ENCODE measurements at regions not wholly inside any gene's neighbourhood (a gene's known extent, or its start where the extent isn't known, plus 50 kb on each side); places are given as distances from the start of the nearest gene placed in this dataset.

GRCh38 chr3:76044601-76045600 is 259.6 kb upstream of the ZNF717 start:
- DNase-seq (ENCODE audit: low spot score) = no peak
- peak; percentile 22 for TF ChIP-seq CTCF (IDR thresholded peaks at IDR 0.05; ENCODE audit: extremely low read depth, missing control alignments)

GRCh38 chr3:76047368-76047767 is 262.0 kb upstream of the ZNF717 start:
- no peak for DNase-seq (ENCODE audit: low spot score)
- TF ChIP-seq CTCF (IDR thresholded peaks at IDR 0.05; ENCODE audit: extremely low read depth, missing control alignments) = no peak

- TF ChIP-seq CTCF (IDR thresholded peaks at IDR 0.05; ENCODE audit: extremely low read depth, missing control alignments) = no peak
- no peak for DNase-seq (ENCODE audit: low spot score)
Observed at GRCh38 chr3:76049776-76050175, 264.4 kb upstream of the ZNF717 start.

DNA sequence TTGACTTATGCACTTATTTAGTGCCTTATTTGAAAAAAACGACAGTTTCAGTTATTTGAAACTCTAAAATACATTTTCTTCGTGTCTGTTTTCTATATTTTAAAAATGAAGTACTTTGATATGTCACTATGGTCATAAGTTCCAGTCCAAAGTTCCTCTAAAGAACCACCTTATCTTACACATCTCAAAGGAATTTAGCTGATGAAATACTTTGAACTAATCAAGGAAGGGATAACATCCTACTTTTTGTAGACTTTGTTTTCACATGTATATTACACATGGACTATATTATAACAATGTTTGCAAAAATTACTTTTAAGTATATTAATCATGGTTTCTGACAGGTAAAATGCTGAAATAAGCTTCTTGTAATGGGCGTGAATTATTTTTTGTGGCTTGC is 265.8 kb upstream of the ZNF717 start:
- no peak for TF ChIP-seq CTCF (IDR thresholded peaks at IDR 0.05; ENCODE audit: extremely low read depth, missing control alignments)
- DNase-seq (ENCODE audit: low spot score) = no peak

DNA sequence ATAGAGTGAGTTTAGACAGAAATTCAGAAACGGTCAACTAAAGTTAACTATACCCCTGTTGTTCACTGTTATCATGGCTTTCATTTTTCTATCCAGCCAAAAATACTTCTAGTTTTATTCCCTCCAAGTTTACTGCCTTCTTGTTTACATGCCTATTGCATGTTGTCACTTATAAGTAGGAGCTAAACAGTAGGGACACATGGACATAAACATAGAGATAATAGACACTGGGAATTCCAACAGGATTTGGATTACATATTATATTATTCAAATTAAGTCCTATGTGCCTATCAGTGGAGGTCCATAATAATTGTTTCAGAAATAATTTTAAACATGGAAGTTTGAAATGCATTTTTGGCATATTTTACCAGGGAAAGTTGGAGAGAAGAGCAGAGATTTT is 269.1 kb upstream of the ZNF717 start:
- TF ChIP-seq CTCF (IDR thresholded peaks at IDR 0.05; ENCODE audit: extremely low read depth, missing control alignments) = no peak
- no peak for DNase-seq (ENCODE audit: low spot score)

DNA sequence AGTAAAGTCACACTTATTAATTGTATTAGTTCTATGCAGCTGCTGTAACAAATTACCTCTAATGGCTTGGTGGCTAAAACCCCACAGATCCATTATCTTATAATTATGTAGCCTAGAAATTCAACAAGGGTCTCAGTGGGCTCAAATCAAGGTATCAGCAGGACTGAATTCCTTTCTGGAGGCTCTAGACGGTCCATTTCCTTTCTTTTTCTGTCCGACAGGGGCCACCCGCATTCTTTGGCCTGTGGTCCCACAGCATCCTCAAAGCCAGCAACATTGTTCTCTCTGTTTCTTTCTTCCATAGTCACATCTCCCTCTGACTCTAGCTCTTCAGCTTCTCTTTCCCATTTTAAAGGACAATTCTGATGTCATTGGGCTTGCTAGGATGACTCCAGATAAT is 276.3 kb upstream of the ZNF717 start:
- DNase-seq (ENCODE audit: low spot score) = no peak
- no peak for TF ChIP-seq CTCF (IDR thresholded peaks at IDR 0.05; ENCODE audit: extremely low read depth, missing control alignments)

DNA sequence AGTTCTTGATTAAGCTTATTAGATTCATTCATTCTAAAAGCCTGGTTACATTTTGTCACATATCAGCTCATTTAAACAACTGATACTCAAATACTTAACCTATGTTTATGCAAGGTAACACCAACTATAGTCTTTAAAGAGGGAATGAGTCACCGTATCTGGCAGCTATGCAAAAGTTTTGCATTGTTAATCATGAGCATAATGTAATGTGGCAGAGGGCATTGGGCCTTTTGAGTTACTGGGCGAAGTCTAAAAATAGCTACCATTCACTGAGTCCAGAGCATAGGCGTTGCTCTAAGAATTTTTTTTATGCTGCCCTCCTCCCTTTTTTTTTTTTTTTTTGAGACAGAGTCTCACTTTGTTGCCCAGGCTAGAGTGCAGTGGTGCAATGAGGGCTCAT is 277.7 kb upstream of the ZNF717 start:
- DNase-seq (ENCODE audit: low spot score) = no peak
- no peak for TF ChIP-seq CTCF (IDR thresholded peaks at IDR 0.05; ENCODE audit: extremely low read depth, missing control alignments)

All from GM20000 (cell line).